Ectodermal cell (in vitro differentiated cells): ENCODE measurements at regions not wholly inside any gene's neighbourhood (a gene's known extent, or its start where the extent isn't known, plus 50 kb on each side); places are given as distances from the start of the nearest gene placed in this dataset.

Experiments
- H3K27ac ChIP-seq: 2 replicates; pipeline ENCODE4 v1.7.0; 2013; ENCODE audit warnings: mild to moderate bottlenecking, low read depth, low read length; ENCODE audit not compliant: insufficient read depth, poor library complexity, severe bottlenecking
- H3K27me3 ChIP-seq: 2 replicates; pipeline ENCODE4 v1.7.0; 2013; ENCODE audit warnings: mild to moderate bottlenecking, low read length; ENCODE audit not compliant: insufficient read depth, control insufficient read depth, poor library complexity, severe bottlenecking
- H3K36me3 ChIP-seq: one replicate; pipeline ENCODE4 v1.7.0; 2013; ENCODE audit warnings: low read length; ENCODE audit not compliant: control insufficient read depth, insufficient read depth
- H3K4me1 ChIP-seq: one replicate; pipeline ENCODE4 v1.7.0; 2013; ENCODE audit warnings: low read length; ENCODE audit not compliant: control insufficient read depth, insufficient read depth
- H3K4me3 ChIP-seq: 2 replicates; pipeline ENCODE4 v1.7.0; 2013; ENCODE audit warnings: low read depth, low read length, control low read depth; ENCODE audit not compliant: insufficient read depth
- H3K9me3 ChIP-seq: 2 replicates; pipeline ENCODE4 v1.7.0; 2013; ENCODE audit warnings: mild to moderate bottlenecking, low read length, moderate library complexity; ENCODE audit not compliant: control insufficient read depth
- WGBS, 2 experiments: methylation state at CpG; one replicate each; pipeline ENCODE4 v1.1.7; 2013; ENCODE audit warnings: missing lambda C conversion rate in 2 of 2; 5-methylcytosine and 5-hydroxymethylcytosine counted together

DNA sequence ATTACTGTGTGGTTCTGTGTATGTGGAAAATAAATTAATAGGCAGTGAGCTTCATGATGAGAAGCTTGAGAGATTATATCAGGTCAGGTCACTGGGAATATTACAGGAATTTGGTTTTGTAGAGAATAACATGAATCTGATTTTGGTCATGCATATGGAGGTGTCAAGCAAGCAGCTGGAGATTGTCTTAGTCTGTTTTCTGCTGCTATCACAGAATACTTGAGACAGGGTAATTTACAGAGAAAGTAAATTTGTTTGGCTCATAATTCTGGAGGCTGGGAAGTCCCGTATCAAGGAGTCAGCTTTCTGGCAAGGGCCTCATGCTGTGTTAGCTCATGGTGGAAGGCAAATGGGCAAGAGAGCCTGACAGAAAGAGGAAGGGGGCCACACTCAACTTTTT lies 120.7 kb upstream of the FAM3C start:
- Histone ChIP-seq H3K27me3 (no peaks in the 10 kb centered on the region), H3K9me3 (no peaks in the 10 kb centered on the region), H3K27ac (no peak overlapping the region), H3K4me1 (no peaks in the 10 kb centered on the region), H3K36me3 (no peaks in the 10 kb centered on the region), H3K4me3 (no peak overlapping the region)
- WGBS, 2 experiments: 93 to 97% methylated on average over 1 of the region's 1 CpG

GRCh38 chr7:121515630-121516401 lies 119.7 kb upstream of the FAM3C start:
- H3K4me1 ChIP-seq: no peaks in the 10 kb centered on the region
- WGBS, 2 experiments: 93 to 95% methylated on average over 7 of the region's 7 CpGs
- H3K27ac ChIP-seq: no peak overlapping the region
- no peaks in the 10 kb centered on the region for H3K36me3 ChIP-seq
- H3K4me3 ChIP-seq: no peak overlapping the region
- no peaks in the 10 kb centered on the region for H3K27me3 ChIP-seq
- no peaks in the 10 kb centered on the region for H3K9me3 ChIP-seq

DNA sequence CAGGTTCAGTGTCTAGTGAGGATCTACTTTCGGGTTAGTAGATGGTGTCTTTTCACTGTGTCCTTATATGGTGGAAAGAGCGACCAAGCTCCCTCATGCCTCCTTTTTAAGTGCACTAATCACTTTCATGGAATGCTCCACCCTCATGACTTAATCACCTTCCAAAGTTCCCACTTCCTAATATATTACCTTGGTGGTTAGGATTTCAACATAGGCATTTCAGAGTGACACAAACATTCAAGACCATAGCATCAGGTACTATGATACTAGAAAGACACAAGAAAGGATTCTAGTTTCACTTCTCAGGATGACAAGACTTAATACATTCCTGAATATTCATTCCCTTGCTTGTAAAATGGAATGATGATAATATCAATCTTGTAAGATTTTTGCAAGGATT lies 119.1 kb upstream of the FAM3C start:
- Histone ChIP-seq H3K27me3 (no peaks in the 10 kb centered on the region), H3K9me3 (no peaks in the 10 kb centered on the region), H3K36me3 (no peaks in the 10 kb centered on the region), H3K4me1 (no peaks in the 10 kb centered on the region), H3K4me3 (no peak overlapping the region), H3K27ac (no peak overlapping the region)
- 87 to 100% methylated on average over 1 to 2 of the region's 2 CpGs for WGBS, 2 experiments

DNA sequence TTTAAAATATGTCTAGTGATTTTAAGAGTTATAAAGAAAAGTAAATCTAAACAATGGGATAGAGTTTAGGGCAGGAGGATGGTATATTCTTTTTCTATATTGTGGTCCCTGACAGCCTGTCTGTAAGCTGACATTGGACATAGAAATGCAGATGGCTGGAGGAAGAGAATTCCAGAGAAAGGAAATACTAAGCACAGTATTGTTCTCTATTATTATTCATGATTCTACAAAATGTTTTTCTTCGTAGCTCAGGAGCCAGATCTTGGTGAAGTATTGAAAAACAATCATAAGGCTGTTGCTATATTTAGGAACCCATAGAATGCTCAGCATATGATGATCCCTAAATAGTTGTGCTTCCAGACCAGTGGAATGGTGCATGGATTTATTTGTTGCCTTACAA lies 117.0 kb upstream of the FAM3C start:
- H3K36me3 ChIP-seq: no peaks in the 10 kb centered on the region
- 56 to 57% methylated on average over 1 of the region's 1 CpG for WGBS, 2 experiments
- no peaks in the 10 kb centered on the region for H3K27me3 ChIP-seq
- H3K9me3 ChIP-seq: no peaks in the 10 kb centered on the region
- H3K4me1 ChIP-seq: no peaks in the 10 kb centered on the region
- no peak overlapping the region for H3K27ac ChIP-seq
- no peak overlapping the region for H3K4me3 ChIP-seq

DNA sequence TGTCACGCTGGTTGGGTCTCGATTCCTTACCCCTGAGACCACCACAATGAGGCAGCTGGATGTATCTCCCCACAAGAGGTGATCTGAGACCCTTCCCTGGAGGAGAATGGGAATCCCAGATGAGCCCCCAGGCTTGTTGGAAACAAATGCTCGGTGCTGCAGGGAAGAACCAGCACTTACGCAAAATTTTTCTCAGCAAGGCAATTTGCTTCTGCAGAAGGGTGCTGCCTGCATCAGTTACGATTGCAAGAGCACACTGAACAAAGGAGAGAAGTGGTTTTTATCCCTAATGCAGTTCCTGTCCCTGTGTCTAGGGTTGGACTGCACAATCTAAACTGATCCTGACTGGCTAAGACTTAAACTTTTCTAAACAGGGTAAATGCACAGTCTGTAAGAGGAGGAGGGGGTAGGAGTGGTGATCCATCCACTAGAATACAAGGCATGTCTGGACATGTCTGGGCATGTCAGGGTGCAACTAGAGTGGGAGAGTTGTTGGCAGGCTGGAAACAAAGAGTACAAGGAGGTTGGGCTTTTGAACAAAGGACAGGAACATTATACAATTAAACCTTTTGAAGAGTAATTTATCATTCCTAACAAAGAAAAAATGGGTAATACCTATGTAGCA lies 114.9 kb upstream of the FAM3C start:
- Histone ChIP-seq H3K4me3 (no peak overlapping the region), H3K4me1 (no peaks in the 10 kb centered on the region), H3K27ac (no peak overlapping the region), H3K9me3 (peaks cover 2% of the 10 kb centered on the region), H3K27me3 (no peaks in the 10 kb centered on the region), H3K36me3 (no peaks in the 10 kb centered on the region)
- WGBS, 2 experiments: 93 to 94% methylated on average over 5 of the region's 5 CpGs

- H3K9me3 ChIP-seq: peaks cover 2% of the 10 kb centered on the region
- no peaks in the 10 kb centered on the region for H3K4me1 ChIP-seq
- no peak overlapping the region for H3K27ac ChIP-seq
- no peak overlapping the region for H3K4me3 ChIP-seq
- H3K36me3 ChIP-seq: no peaks in the 10 kb centered on the region
- no peaks in the 10 kb centered on the region for H3K27me3 ChIP-seq
- 92 to 98% methylated on average over 2 of the region's 2 CpGs for WGBS, 2 experiments
Measured at GRCh38 chr7:121510302-121510701, 114.2 kb upstream of the FAM3C start.

GRCh38 chr7:121505540-121506182 lies 109.6 kb upstream of the FAM3C start:
- WGBS, 2 experiments: 76 to 81% methylated on average over 6 of the region's 6 CpGs
- Histone ChIP-seq H3K27me3 (no peaks in the 10 kb centered on the region), H3K9me3 (peaks cover 2% of the 10 kb centered on the region), H3K27ac (no peak overlapping the region), H3K36me3 (no peaks in the 10 kb centered on the region), H3K4me1 (no peaks in the 10 kb centered on the region), H3K4me3 (no peak overlapping the region)

DNA sequence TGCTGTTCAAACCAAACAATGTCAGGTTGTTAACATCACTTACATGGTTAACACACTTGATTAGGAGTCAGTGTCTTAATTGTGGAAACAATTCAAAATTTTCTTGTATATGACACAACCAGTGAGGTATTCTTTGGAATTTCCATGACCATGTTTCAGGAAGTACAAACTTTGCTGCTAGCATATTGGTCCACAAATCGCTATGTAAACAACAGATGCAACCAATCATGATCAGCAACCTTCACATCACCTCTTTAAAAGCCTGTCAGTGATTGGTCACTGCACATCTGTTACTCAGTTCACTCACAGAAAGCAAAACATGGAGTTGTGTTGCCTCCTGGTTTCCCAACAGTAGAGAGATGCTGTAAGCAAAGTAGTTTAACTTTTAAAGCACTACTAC lies 108.9 kb upstream of the FAM3C start:
- no peaks in the 10 kb centered on the region for H3K36me3 ChIP-seq
- H3K27me3 ChIP-seq: no peaks in the 10 kb centered on the region
- no peak overlapping the region for H3K27ac ChIP-seq
- H3K4me1 ChIP-seq: no peaks in the 10 kb centered on the region
- H3K4me3 ChIP-seq: no peak overlapping the region
- 89% methylated on average over 1 of the region's 1 CpG for WGBS, 2 experiments
- H3K9me3 ChIP-seq: peaks cover 2% of the 10 kb centered on the region

GRCh38 chr7:121504482-121504881 lies 108.4 kb upstream of the FAM3C start:
- WGBS, 2 experiments: 84 to 88% methylated on average over 4 of the region's 4 CpGs
- Histone ChIP-seq H3K4me1 (no peaks in the 10 kb centered on the region), H3K9me3 (peaks cover 2% of the 10 kb centered on the region), H3K27ac (no peak overlapping the region), H3K4me3 (no peak overlapping the region), H3K36me3 (no peaks in the 10 kb centered on the region), H3K27me3 (no peaks in the 10 kb centered on the region)

DNA sequence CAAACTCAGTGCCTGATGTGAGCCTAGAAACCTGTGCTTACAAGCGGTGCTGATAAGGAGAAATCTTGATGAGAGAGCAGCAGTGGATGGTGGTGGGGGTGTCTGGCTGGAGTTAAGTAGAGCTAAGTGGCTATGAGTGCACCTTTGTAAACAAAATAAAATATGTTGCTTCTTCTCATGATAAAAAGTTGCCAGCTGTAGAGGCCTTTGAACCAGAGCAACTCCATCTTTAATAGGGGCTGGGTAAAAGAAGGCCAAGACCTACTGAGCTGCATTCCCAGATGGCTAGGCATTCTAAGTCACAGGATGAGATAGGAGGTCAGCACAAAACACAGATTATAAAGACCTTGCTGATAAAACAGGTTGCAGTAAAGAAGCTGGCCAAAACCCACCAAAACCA lies 107.6 kb upstream of the FAM3C start:
- Histone ChIP-seq H3K4me3 (no peak overlapping the region), H3K27ac (no peak overlapping the region), H3K27me3 (no peaks in the 10 kb centered on the region), H3K9me3 (peaks cover 2% of the 10 kb centered on the region), H3K36me3 (no peaks in the 10 kb centered on the region), H3K4me1 (no peaks in the 10 kb centered on the region)
- 93 to 96% methylated on average over 1 of the region's 1 CpG for WGBS, 2 experiments
